Fibroblast of lung (primary cell): ENCODE measurements at regions not wholly inside any gene's neighbourhood (a gene's known extent, or its start where the extent isn't known, plus 50 kb on each side); places are given as distances from the start of the nearest gene placed in this dataset.

Experiments used
- DNase-seq, 2 donors: peaks; one replicate each; pipeline versions ENCODE4 v3.0.0 to v3.0.0-alpha.2; 2010; ENCODE audit warnings: low read depth in 2 of 2
- H2AFZ ChIP-seq: 2 replicates; pipeline ENCODE4 v1.5.1; 2012; ENCODE audit warnings: low read length, control low read depth, inconsistent platforms
- H3K27ac ChIP-seq: 2 replicates; pipeline ENCODE4 v1.5.1; 2011; ENCODE audit warnings: low read length, control low read depth; ENCODE audit not compliant: insufficient read depth
- H3K27me3 ChIP-seq: 2 replicates; pipeline ENCODE4 v1.5.1; 2011; ENCODE audit warnings: mild to moderate bottlenecking, low read length; ENCODE audit not compliant: control insufficient read depth, insufficient read depth
- H3K36me3 ChIP-seq: 2 replicates; pipeline ENCODE4 v1.5.1; 2011; ENCODE audit warnings: low read length; ENCODE audit not compliant: control insufficient read depth, insufficient read depth
- H3K4me1 ChIP-seq: 2 replicates; pipeline ENCODE4 v1.5.1; 2011; ENCODE audit warnings: low read length; ENCODE audit not compliant: control insufficient read depth, insufficient read depth; ENCODE audit errors: extremely low read depth
- H3K4me2 ChIP-seq: 2 replicates; pipeline ENCODE4 v1.5.1; 2011; ENCODE audit warnings: low read length, control low read depth; ENCODE audit not compliant: insufficient read depth; ENCODE audit errors: extremely low read depth
- H3K4me3 ChIP-seq, 4 experiments: fragments of 200-600 bp in 1 of 4; sonication (generic) in 1 of 4; replicated peaks in 1 of 4; 2 replicates each; pipeline ENCODE4 v1.5.1; 2011 to 2016; ENCODE audit warnings: low read length in 4 of 4, low read depth in 3 of 4, mild to moderate bottlenecking in 3 of 4, control low read depth in 2 of 4, inconsistent platforms in 1 of 4, mixed read lengths in 1 of 4; ENCODE audit not compliant: insufficient read depth in 1 of 4; ENCODE audit errors: control extremely low read depth in 1 of 4
- H3K79me2 ChIP-seq: 2 replicates; pipeline ENCODE4 v1.5.1; 2012; ENCODE audit warnings: mild to moderate bottlenecking, low read length, inconsistent platforms; ENCODE audit not compliant: control insufficient read depth, insufficient read depth
- H3K9ac ChIP-seq: 2 replicates; pipeline ENCODE4 v1.5.1; 2011; ENCODE audit warnings: mild to moderate bottlenecking, low read length, control low read depth; ENCODE audit not compliant: insufficient read depth
- H3K9me3 ChIP-seq: 2 replicates; pipeline ENCODE4 v1.5.1; 2012; ENCODE audit warnings: low read depth, low read length; ENCODE audit not compliant: control insufficient read depth, insufficient read depth
- H4K20me1 ChIP-seq: 2 replicates; pipeline ENCODE4 v1.5.1; 2011; ENCODE audit warnings: low read length; ENCODE audit not compliant: control insufficient read depth, insufficient read depth; ENCODE audit errors: extremely low read depth
- EZH2 ChIP-seq: IDR thresholded peaks from 2 replicates; pipeline ENCODE4 v1.5.1; 2012; ENCODE audit warnings: low read length, control low read depth, mild to moderate bottlenecking; ENCODE audit errors: missing control alignments
- TF ChIP-seq, protein P1 (sequence below), 2 donors: IDR thresholded peaks in 1 of 2; conservative IDR thresholded peaks in 1 of 2; 1 replicate in 1 of 2; 2 replicates in 1 of 2; pipeline ENCODE4 v1.5.1; 2011 to 2012; ENCODE audit warnings: low read length in 2 of 2, control low read depth in 1 of 2, inconsistent platforms in 1 of 2, low read depth in 1 of 2, mild to moderate bottlenecking in 1 of 2

DNA sequence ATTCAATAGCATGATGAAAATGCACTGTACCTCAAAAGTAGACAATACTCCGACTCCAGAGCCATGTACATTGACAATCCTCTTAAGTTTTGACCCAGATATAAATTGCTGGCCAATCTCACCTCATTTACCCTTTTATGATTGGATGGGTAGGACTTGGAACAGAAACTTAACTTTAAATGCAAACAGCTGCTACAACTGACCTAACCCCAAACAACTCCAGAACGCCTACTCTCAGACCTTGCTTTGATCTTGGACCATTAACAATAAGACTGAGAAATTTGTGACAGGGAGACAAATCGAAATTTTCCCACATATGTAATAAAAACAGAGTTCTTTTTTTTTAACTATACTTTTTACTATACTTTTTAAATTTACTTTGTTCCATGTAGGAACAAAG is 200.5 kb upstream of the MCHR2 start:
- Histone ChIP-seq H3K9ac (no peak overlapping the region), H3K4me1 (no peaks in the 10 kb centered on the region), H3K36me3 (no peaks in the 10 kb centered on the region), H3K9me3 (no peaks in the 10 kb centered on the region), H3K27ac (no peak overlapping the region), H3K4me3 (no peak overlapping the region), H4K20me1 (no peaks in the 10 kb centered on the region), H2AFZ (no peak overlapping the region), H3K79me2 (no peaks in the 10 kb centered on the region), H3K4me2 (no peak overlapping the region), H3K27me3 (no peaks in the 10 kb centered on the region)
- no peak for TF ChIP-seq EZH2
- TF ChIP-seq, protein P1, sequence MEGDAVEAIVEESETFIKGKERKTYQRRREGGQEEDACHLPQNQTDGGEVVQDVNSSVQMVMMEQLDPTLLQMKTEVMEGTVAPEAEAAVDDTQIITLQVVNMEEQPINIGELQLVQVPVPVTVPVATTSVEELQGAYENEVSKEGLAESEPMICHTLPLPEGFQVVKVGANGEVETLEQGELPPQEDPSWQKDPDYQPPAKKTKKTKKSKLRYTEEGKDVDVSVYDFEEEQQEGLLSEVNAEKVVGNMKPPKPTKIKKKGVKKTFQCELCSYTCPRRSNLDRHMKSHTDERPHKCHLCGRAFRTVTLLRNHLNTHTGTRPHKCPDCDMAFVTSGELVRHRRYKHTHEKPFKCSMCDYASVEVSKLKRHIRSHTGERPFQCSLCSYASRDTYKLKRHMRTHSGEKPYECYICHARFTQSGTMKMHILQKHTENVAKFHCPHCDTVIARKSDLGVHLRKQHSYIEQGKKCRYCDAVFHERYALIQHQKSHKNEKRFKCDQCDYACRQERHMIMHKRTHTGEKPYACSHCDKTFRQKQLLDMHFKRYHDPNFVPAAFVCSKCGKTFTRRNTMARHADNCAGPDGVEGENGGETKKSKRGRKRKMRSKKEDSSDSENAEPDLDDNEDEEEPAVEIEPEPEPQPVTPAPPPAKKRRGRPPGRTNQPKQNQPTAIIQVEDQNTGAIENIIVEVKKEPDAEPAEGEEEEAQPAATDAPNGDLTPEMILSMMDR (conservative IDR thresholded peaks at IDR 0.05 in 1 of 2, IDR thresholded peaks at IDR 0.05 in 1 of 2; ENCODE audit: low read depth in 1 of 2, low read length in 2 of 2): no peak
- DNase-seq: peak in 1 of 2 donors; percentile 35

DNA sequence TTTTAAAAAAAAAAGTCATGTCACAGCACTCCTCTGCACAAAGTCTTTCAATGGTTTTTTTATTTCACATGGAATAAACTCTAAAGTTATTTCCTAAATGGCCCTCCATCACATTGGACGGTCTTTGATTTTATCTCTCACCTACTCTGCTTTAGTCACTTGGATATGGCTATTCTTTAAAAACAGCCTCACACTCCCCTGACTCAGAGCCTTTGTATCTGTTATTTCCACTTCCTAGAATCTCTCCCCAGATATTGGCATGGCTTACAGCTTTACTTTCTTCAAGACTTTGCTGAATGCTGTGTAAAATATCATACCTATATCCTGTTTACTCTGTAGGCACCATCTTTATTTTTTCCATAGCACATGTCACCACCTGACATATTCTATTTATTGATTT is 194.7 kb upstream of the MCHR2 start:
- Histone ChIP-seq H3K27me3 (no peaks in the 10 kb centered on the region), H2AFZ (no peak overlapping the region), H3K79me2 (no peaks in the 10 kb centered on the region), H3K27ac (no peak overlapping the region), H3K4me1 (no peaks in the 10 kb centered on the region), H3K9ac (no peak overlapping the region), H3K4me3 (no peak overlapping the region), H4K20me1 (no peaks in the 10 kb centered on the region), H3K9me3 (no peaks in the 10 kb centered on the region), H3K36me3 (no peaks in the 10 kb centered on the region), H3K4me2 (no peak overlapping the region)
- DNase-seq: peak in 1 of 2 donors; percentile 29
- TF ChIP-seq EZH2: no peak
- TF ChIP-seq, protein P1 (conservative IDR thresholded peaks at IDR 0.05 in 1 of 2, IDR thresholded peaks at IDR 0.05 in 1 of 2; ENCODE audit: low read depth in 1 of 2, low read length in 2 of 2): no peak

DNA sequence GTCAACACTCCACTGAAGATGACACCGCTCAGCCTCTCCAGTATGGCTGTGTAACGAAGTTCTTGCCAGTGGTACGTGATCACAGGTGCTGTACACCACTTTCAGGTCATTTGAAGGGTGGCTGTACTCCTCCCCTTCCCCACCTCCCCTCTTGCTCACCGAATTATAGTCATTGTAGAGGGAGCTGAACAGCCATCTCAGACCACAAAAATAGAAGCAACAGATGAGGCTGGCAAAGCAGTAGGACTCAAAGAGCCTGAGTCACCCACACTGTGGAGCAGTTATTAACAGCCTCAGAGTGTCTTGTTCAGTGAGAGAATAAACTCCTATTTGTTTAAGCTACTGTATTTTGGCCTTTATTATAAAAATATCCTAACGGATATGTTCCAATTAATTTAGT is 192.5 kb upstream of the MCHR2 start:
- no peak for TF ChIP-seq EZH2
- TF ChIP-seq, protein P1 (conservative IDR thresholded peaks at IDR 0.05 in 1 of 2, IDR thresholded peaks at IDR 0.05 in 1 of 2; ENCODE audit: low read depth in 1 of 2, low read length in 2 of 2): no peak
- peak in 1 of 2 donors; percentile 72 for DNase-seq

More for the DNA sequence above, 192.5 kb upstream of the MCHR2 start:
- no peak overlapping the region for H3K4me2 ChIP-seq
- H4K20me1 ChIP-seq: no peaks in the 10 kb centered on the region
- H2AFZ ChIP-seq: no peak overlapping the region
- no peaks in the 10 kb centered on the region for H3K36me3 ChIP-seq
- H3K9me3 ChIP-seq: no peaks in the 10 kb centered on the region
- no peak overlapping the region for H3K4me3 ChIP-seq
- no peak overlapping the region for H3K9ac ChIP-seq
- no peaks in the 10 kb centered on the region for H3K4me1 ChIP-seq
- H3K27ac ChIP-seq: no peak overlapping the region
- no peaks in the 10 kb centered on the region for H3K79me2 ChIP-seq
- H3K27me3 ChIP-seq: no peaks in the 10 kb centered on the region
